Activated naive CD4-positive, alpha-beta T cell treated with Interleukin-2 at 50 U/mL for 16 hours (primary cell): ENCODE measurements at regions not wholly inside any gene's neighbourhood (a gene's known extent, or its start where the extent isn't known, plus 50 kb on each side); places are given as distances from the start of the nearest gene placed in this dataset.

Experiments
- DNase-seq: peaks from one replicate; pipeline ENCODE4 v3.0.0-alpha.2; 2020

GRCh38 chr9:117546894-117547678, 132.2 kb upstream of the ASTN2 start:
- no peak for DNase-seq

- DNase-seq: no peak
These were observed 131.0 kb upstream of the ASTN2 start for GRCh38 chr9:117545846-117546245.

- no peak for DNase-seq
These were observed 128.2 kb upstream of the ASTN2 start for GRCh38 chr9:117543089-117543488.

- no peak for DNase-seq
These were observed 127.2 kb upstream of the ASTN2 start for GRCh38 chr9:117542021-117542420.

- no peak for DNase-seq
These were observed 126.3 kb upstream of the ASTN2 start for GRCh38 chr9:117541181-117541580.

- no peak for DNase-seq
These were observed 121.1 kb upstream of the ASTN2 start for GRCh38 chr9:117535973-117536372.

GRCh38 chr9:117535434-117535833, 120.6 kb upstream of the ASTN2 start:
- DNase-seq: no peak

- DNase-seq: no peak
These were observed 113.4 kb upstream of the ASTN2 start for GRCh38 chr9:117528225-117528624.

- no peak for DNase-seq
These were observed 111.8 kb upstream of the ASTN2 start for GRCh38 chr9:117526674-117527073.

- DNase-seq: no peak
These were observed 108.8 kb upstream of the ASTN2 start for GRCh38 chr9:117523531-117524153.

- DNase-seq: no peak
These were observed 106.4 kb upstream of the ASTN2 start for GRCh38 chr9:117521293-117521692.

- DNase-seq: no peak
These were observed 102.1 kb upstream of the ASTN2 start for GRCh38 chr9:117516676-117517632.

GRCh38 chr9:117511852-117512481, 97.1 kb upstream of the ASTN2 start:
- DNase-seq: no peak

GRCh38 chr9:117496307-117496706, 81.5 kb upstream of the ASTN2 start:
- no peak for DNase-seq

- DNase-seq: no peak
These were observed 79.7 kb upstream of the ASTN2 start for GRCh38 chr9:117494401-117495090.

- no peak for DNase-seq
These were observed 77.6 kb upstream of the ASTN2 start for GRCh38 chr9:117492476-117492875.

GRCh38 chr9:117491491-117491890, 76.6 kb upstream of the ASTN2 start:
- DNase-seq: no peak

- no peak for DNase-seq
These were observed 75.3 kb upstream of the ASTN2 start for GRCh38 chr9:117490199-117490598.

- no peak for DNase-seq
These were observed 73.8 kb upstream of the ASTN2 start for GRCh38 chr9:117488659-117489058.

GRCh38 chr9:117487555-117488175, 72.8 kb upstream of the ASTN2 start:
- DNase-seq: peak; percentile 7

- no peak for DNase-seq
These were observed 71.6 kb upstream of the ASTN2 start for GRCh38 chr9:117486426-117486825.

- DNase-seq: no peak
These were observed 70.3 kb upstream of the ASTN2 start for GRCh38 chr9:117485176-117485575.
